ENCODE measurements at regions not wholly inside any gene's neighbourhood (a gene's known extent, or its start where the extent isn't known, plus 50 kb on each side); places are given as distances from the start of the nearest gene placed in this dataset.

DNA sequence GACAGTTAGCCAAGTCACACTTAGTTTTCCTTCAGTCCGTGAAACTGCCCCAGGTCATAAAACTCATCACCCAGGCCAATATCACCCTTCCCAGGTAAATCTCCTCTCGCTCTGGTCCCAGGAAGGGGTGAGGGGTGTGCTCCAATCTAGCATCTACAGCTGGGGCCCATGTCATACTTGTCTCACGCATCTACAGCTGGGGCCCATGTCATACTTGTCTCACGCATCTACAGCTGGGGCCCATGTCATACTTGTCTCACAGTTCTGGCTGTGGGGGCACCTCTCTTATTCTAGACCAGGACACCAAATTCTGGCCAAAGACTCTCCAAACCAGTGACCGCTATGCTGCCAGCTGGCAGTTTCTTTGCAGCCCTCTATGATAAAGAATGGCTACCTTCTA lies 123.3 kb upstream of the DLGAP1 start:
- TF ChIP-seq, protein P1, sequence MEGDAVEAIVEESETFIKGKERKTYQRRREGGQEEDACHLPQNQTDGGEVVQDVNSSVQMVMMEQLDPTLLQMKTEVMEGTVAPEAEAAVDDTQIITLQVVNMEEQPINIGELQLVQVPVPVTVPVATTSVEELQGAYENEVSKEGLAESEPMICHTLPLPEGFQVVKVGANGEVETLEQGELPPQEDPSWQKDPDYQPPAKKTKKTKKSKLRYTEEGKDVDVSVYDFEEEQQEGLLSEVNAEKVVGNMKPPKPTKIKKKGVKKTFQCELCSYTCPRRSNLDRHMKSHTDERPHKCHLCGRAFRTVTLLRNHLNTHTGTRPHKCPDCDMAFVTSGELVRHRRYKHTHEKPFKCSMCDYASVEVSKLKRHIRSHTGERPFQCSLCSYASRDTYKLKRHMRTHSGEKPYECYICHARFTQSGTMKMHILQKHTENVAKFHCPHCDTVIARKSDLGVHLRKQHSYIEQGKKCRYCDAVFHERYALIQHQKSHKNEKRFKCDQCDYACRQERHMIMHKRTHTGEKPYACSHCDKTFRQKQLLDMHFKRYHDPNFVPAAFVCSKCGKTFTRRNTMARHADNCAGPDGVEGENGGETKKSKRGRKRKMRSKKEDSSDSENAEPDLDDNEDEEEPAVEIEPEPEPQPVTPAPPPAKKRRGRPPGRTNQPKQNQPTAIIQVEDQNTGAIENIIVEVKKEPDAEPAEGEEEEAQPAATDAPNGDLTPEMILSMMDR (IDR thresholded peaks at IDR 0.05; ENCODE audit: low read depth, low read length): no peak
- no peak for TF ChIP-seq POLR2A (IDR thresholded peaks at IDR 0.05; ENCODE audit: extremely low read depth, insufficient read length)

Data from NB4 (cell line).